GM12892 (cell line): ENCODE measurements at regions not wholly inside any gene's neighbourhood (a gene's known extent, or its start where the extent isn't known, plus 50 kb on each side); places are given as distances from the start of the nearest gene placed in this dataset.

Source experiments
- POLR2A ChIP-seq: IDR thresholded peaks from 2 replicates; pipeline ENCODE4 v1.6.1; 2011; ENCODE audit warnings: low read depth, low read length, control low read depth
- POLR2AphosphoS5 ChIP-seq: IDR thresholded peaks from 2 replicates; pipeline ENCODE4 v1.6.1; 2011; ENCODE audit warnings: low read depth, low read length, control low read depth

- TF ChIP-seq POLR2AphosphoS5 (no peak), POLR2A (no peak)
Observed at GRCh38 chr9:89983411-89983810, 378.6 kb downstream of the GADD45G start.
